Liver (tissue), 3 donors: ENCODE measurements at regions not wholly inside any gene's neighbourhood (a gene's known extent, or its start where the extent isn't known, plus 50 kb on each side); places are given as distances from the start of the nearest gene placed in this dataset.

Experiments used
- EGR1 ChIP-seq, 2 donors: IDR thresholded peaks; 2 replicates each; pipeline ENCODE4 v1.6.1; 2016 to 2018; ENCODE audit warnings: antibody characterized with exemption in 2 of 2, low read depth in 2 of 2
- RAD21 ChIP-seq, 2 donors: IDR thresholded peaks; 2 replicates each; pipeline ENCODE4 v1.6.1; 2016; ENCODE audit warnings: antibody characterized with exemption in 2 of 2, mild to moderate bottlenecking in 2 of 2
- YY1 ChIP-seq: IDR thresholded peaks from 2 replicates; pipeline ENCODE4 v1.6.1; 2016; ENCODE audit warnings: antibody characterized with exemption, mild to moderate bottlenecking
- TF ChIP-seq, protein P1 (sequence below): fragments of 150-350 bp; IDR thresholded peaks from 2 replicates; pipeline ENCODE4 v1.5.1; 2017; ENCODE audit warnings: improper control_type of control experiment, low read depth, low read length; ENCODE audit not compliant: missing input control
- TF ChIP-seq, protein P2 (sequence below): IDR thresholded peaks from 2 replicates; pipeline ENCODE4 v1.6.1; 2016; ENCODE audit warnings: antibody characterized with exemption
- TF ChIP-seq, protein P3 (sequence below): IDR thresholded peaks from 2 replicates; pipeline ENCODE4 v1.6.1; 2016; ENCODE audit warnings: antibody characterized with exemption
- donor health status: healthy.
- donor health status: healthy.

DNA sequence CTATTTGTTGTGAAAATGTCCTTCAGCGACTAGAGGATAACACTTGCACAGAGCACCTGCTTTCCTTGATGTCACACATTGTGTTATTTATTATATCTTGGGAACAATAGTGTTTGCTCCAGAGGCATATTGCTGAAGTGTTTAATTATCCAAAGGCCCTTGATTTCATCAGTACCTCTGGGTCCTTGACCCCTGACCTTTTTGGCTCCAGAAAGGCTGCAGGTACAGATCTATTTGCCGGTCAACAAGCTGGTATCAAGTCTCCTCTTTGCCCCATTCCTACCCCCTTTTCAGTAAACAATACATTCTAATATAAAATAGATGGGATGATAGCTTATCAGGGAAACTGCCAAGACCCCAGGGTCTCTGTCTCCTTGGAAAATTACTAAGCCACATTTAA is 206.8 kb downstream of the DACT1 start:
- TF ChIP-seq, protein P1, sequence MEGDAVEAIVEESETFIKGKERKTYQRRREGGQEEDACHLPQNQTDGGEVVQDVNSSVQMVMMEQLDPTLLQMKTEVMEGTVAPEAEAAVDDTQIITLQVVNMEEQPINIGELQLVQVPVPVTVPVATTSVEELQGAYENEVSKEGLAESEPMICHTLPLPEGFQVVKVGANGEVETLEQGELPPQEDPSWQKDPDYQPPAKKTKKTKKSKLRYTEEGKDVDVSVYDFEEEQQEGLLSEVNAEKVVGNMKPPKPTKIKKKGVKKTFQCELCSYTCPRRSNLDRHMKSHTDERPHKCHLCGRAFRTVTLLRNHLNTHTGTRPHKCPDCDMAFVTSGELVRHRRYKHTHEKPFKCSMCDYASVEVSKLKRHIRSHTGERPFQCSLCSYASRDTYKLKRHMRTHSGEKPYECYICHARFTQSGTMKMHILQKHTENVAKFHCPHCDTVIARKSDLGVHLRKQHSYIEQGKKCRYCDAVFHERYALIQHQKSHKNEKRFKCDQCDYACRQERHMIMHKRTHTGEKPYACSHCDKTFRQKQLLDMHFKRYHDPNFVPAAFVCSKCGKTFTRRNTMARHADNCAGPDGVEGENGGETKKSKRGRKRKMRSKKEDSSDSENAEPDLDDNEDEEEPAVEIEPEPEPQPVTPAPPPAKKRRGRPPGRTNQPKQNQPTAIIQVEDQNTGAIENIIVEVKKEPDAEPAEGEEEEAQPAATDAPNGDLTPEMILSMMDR, result no peak
- TF ChIP-seq, protein P2, sequence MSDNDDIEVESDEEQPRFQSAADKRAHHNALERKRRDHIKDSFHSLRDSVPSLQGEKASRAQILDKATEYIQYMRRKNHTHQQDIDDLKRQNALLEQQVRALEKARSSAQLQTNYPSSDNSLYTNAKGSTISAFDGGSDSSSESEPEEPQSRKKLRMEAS, result no peak
- TF ChIP-seq RAD21 (IDR thresholded peaks at IDR 0.05) (no peak), YY1 (no peak), EGR1 (IDR thresholded peaks at IDR 0.05; ENCODE audit: low read depth in 2 of 2) (no peak)
- TF ChIP-seq, protein P3, sequence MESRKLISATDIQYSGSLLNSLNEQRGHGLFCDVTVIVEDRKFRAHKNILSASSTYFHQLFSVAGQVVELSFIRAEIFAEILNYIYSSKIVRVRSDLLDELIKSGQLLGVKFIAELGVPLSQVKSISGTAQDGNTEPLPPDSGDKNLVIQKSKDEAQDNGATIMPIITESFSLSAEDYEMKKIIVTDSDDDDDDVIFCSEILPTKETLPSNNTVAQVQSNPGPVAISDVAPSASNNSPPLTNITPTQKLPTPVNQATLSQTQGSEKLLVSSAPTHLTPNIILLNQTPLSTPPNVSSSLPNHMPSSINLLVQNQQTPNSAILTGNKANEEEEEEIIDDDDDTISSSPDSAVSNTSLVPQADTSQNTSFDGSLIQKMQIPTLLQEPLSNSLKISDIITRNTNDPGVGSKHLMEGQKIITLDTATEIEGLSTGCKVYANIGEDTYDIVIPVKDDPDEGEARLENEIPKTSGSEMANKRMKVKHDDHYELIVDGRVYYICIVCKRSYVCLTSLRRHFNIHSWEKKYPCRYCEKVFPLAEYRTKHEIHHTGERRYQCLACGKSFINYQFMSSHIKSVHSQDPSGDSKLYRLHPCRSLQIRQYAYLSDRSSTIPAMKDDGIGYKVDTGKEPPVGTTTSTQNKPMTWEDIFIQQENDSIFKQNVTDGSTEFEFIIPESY, result no peak
